ENCODE measurements at regions not wholly inside any gene's neighbourhood (a gene's known extent, or its start where the extent isn't known, plus 50 kb on each side); places are given as distances from the start of the nearest gene placed in this dataset.

- TF ChIP-seq POLR2AphosphoS5 (IDR thresholded peaks at IDR 0.05) (no peak), CTCF (IDR thresholded peaks at IDR 0.05) (no peak), POLR2A (IDR thresholded peaks at IDR 0.05) (no peak)
Observed at GRCh38 chr9:31623511-31623910, 760.9 kb upstream of the ACO1 start.

Data from sigmoid colon (tissue), 4 donors.